ENCODE measurements at regions not wholly inside any gene's neighbourhood (a gene's known extent, or its start where the extent isn't known, plus 50 kb on each side); places are given as distances from the start of the nearest gene placed in this dataset.
A peak's percentile ranks its signal among the peaks of the same experiment; 100 is the strongest.

DNA sequence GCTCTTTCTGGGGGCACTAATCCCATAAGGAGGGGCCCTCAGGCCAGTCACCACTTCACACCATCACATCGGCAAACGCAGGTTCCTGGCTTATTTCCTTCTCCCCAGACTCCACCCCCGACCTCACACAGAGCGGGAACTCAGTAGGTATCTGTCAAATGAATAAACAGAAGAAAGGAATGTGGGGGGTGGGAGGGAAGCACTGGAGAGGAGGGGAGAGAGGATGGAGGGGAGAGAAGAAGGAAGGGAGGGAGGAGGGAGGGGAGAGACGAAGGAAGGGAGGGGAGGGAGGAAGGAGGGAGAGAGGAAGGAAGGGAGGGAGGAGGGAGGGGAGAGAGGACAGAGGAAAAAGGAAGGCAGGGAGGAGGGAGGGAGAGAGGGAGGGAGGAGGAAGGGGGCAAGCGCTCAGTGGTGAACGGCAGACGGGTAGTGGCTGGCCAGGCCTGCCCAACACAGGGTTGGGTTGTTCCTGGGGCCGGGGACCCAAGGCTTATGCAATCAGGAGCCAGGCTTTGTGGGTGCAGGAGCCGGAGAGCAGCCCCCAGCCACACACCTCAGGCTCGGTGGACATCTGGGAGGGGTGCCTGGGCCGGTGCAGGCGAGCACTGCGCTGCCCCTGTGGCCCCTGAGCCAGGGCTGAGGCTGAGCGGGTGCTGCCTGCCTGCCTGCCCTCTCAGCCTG lies 52.6 kb upstream of the FBRSL1 start:
- TF ChIP-seq, protein P1, sequence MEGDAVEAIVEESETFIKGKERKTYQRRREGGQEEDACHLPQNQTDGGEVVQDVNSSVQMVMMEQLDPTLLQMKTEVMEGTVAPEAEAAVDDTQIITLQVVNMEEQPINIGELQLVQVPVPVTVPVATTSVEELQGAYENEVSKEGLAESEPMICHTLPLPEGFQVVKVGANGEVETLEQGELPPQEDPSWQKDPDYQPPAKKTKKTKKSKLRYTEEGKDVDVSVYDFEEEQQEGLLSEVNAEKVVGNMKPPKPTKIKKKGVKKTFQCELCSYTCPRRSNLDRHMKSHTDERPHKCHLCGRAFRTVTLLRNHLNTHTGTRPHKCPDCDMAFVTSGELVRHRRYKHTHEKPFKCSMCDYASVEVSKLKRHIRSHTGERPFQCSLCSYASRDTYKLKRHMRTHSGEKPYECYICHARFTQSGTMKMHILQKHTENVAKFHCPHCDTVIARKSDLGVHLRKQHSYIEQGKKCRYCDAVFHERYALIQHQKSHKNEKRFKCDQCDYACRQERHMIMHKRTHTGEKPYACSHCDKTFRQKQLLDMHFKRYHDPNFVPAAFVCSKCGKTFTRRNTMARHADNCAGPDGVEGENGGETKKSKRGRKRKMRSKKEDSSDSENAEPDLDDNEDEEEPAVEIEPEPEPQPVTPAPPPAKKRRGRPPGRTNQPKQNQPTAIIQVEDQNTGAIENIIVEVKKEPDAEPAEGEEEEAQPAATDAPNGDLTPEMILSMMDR (conservative IDR thresholded peaks at IDR 0.05) = no peak
- H3K4me3 Mint-ChIP-seq = peak overlapping the region in 1 of 2 experiments; percentile 41; a peak in 2 of 5 replicates
- H3T11ph ChIP-seq (ENCODE audit: low read length) = no peak overlapping the region
- no peak overlapping the region for H2BK120ac ChIP-seq (ENCODE audit: low read depth, low read length, poor library complexity, severe bottlenecking)
- H3K18ac ChIP-seq (ENCODE audit: insufficient read length, low read depth, low read length) = no peak overlapping the region
- H3K9ac ChIP-seq (ENCODE audit: extremely low read depth, insufficient read length, low read length) = no peak overlapping the region
- peaks cover 5 to 13% of the 10 kb centered on the region in 2 experiments for H3K4me1 Mint-ChIP-seq
- H4K20me1 ChIP-seq (ENCODE audit: control insufficient read depth, insufficient read depth, insufficient read length) = peaks cover 2% of the 10 kb centered on the region
- no peak overlapping the region for H2AFZ ChIP-seq (ENCODE audit: low read length)
- H3K4me1 ChIP-seq (ENCODE audit: insufficient read depth, low read length) = no peaks in the 10 kb centered on the region
- H3K23me2 ChIP-seq (ENCODE audit: insufficient read length, low read depth, low read length, poor library complexity, severe bottlenecking) = no peaks in the 10 kb centered on the region
- peaks cover 12 to 37% of the 10 kb centered on the region in 2 experiments for H3K9me3 Mint-ChIP-seq
- no peak overlapping the region for H2BK20ac ChIP-seq (ENCODE audit: low read depth, low read length, poor library complexity, severe bottlenecking)
- no peak overlapping the region for H4K91ac ChIP-seq (ENCODE audit: insufficient read length, low read depth, low read length)
- H3K14ac ChIP-seq (ENCODE audit: insufficient read depth, low read length) = no peak overlapping the region
- no peaks in the 10 kb centered on the region for H3K79me2 ChIP-seq (ENCODE audit: insufficient read depth, low read length)
- H2BK15ac ChIP-seq (ENCODE audit: low read depth, low read length) = no peak overlapping the region
- H3K27ac Mint-ChIP-seq = no peak overlapping the region
- no peak overlapping the region for H3K27ac ChIP-seq (ENCODE audit: insufficient read length, low read depth, low read length)
- DNase-seq = peak; percentile 85
- no peaks in the 10 kb centered on the region for H3K79me1 ChIP-seq (ENCODE audit: insufficient read depth, low read depth, low read length, poor library complexity, severe bottlenecking)
- H3K4me2 ChIP-seq (ENCODE audit: insufficient read depth, insufficient read length, low read length) = peak overlapping the region; percentile 1
- H3K4ac ChIP-seq (ENCODE audit: low read depth, low read length) = no peak overlapping the region
- no peak overlapping the region for H2AK5ac ChIP-seq (ENCODE audit: insufficient read length, low read length)
- no peak overlapping the region for H2BK5ac ChIP-seq (ENCODE audit: insufficient read length, low read length)
- H3K36me3 Mint-ChIP-seq (ENCODE audit: insufficient read depth in 1 of 3, low read depth in 3 of 3) = peaks cover 5 to 28% (median 7%) of the 10 kb centered on the region in 3 experiments
- H3K9me3 ChIP-seq (ENCODE audit: control insufficient read depth, low read depth, low read length) = no peaks in the 10 kb centered on the region
- no peak overlapping the region for H4K5ac ChIP-seq (ENCODE audit: insufficient read length, low read depth, low read length)
- H3K23ac ChIP-seq (ENCODE audit: insufficient read length, low read depth, low read length) = no peak overlapping the region
- no peak overlapping the region for H3K56ac ChIP-seq (ENCODE audit: insufficient read length, low read depth, low read length)
- no CpG with 5 or more reads among the region's 15 CpGs for WGBS (ENCODE audit: extremely low coverage, insufficient read length, low lambda C conversion rate)
- no peak overlapping the region for H4K8ac ChIP-seq (replicated peaks; ENCODE audit: insufficient read length, low read depth, low read length)
- H3K27me3 ChIP-seq (ENCODE audit: insufficient read depth, low read length) = peaks cover 17% of the 10 kb centered on the region; the same call in 1 of the 2 replicates
- H2BK12ac ChIP-seq (ENCODE audit: insufficient read length, low read depth, low read length) = no peak overlapping the region
- H3K27me3 Mint-ChIP-seq (ENCODE audit: low read depth) = peaks cover 90% of the 10 kb centered on the region
